Upper lobe of right lung (tissue), 1 donor: ENCODE measurements at regions not wholly inside any gene's neighbourhood (a gene's known extent, or its start where the extent isn't known, plus 50 kb on each side); places are given as distances from the start of the nearest gene placed in this dataset.

Experiments used
- ATAC-seq: fragments of 200-7000 bp; cut with Tn5 transposase; one replicate; pipeline ENCODE4 v1.9.1; 2020; ENCODE audit warnings: mild to moderate bottlenecking, moderate library complexity
- DNase-seq: peaks from one replicate; pipeline ENCODE4 v3.0.0-alpha.2; 2020
- H3K27ac ChIP-seq: fragments of 200-600 bp; one replicate; pipeline ENCODE4 v1.8.0; 2022
- H3K27me3 ChIP-seq: fragments of 200-600 bp; one replicate; pipeline ENCODE4 v1.8.0; 2022; ENCODE audit warnings: mild to moderate bottlenecking
- H3K36me3 ChIP-seq: fragments of 200-600 bp; one replicate; pipeline ENCODE4 v1.8.0; 2022
- H3K4me1 ChIP-seq: fragments of 200-600 bp; one replicate; pipeline ENCODE4 v1.8.0; 2022
- H3K4me3 ChIP-seq: fragments of 200-600 bp; one replicate; pipeline ENCODE4 v1.8.0; 2022; ENCODE audit warnings: mild to moderate bottlenecking
- H3K9me3 ChIP-seq: fragments of 200-600 bp; one replicate; pipeline ENCODE4 v1.8.0; 2022
- intact Hi-C: fragments of 100-400 bp; cut with DNase I; formaldehyde crosslinking; loops from one replicate; pipeline ENCODE4 v1.11.0; 2022
- TF ChIP-seq, protein P1 (sequence below): fragments of 200-600 bp; IDR thresholded peaks from one replicate; pipeline ENCODE4 v1.8.0; 2022; ENCODE audit warnings: antibody characterized with exemption
- donor health status: DM: no; HTN: yes; CAD: no; lungs with severe emphysema.

- ATAC-seq (no peak), DNase-seq (peak; percentile 46)
- H3K27ac ChIP-seq = no peak overlapping the region
- H3K27me3 ChIP-seq = no peaks in the 10 kb centered on the region
- intact Hi-C loops = no loop called here
- no peaks in the 10 kb centered on the region for H3K4me1 ChIP-seq
- H3K4me3 ChIP-seq = no peak overlapping the region
- peaks cover 9% of the 10 kb centered on the region for H3K9me3 ChIP-seq
- TF ChIP-seq, protein P1, sequence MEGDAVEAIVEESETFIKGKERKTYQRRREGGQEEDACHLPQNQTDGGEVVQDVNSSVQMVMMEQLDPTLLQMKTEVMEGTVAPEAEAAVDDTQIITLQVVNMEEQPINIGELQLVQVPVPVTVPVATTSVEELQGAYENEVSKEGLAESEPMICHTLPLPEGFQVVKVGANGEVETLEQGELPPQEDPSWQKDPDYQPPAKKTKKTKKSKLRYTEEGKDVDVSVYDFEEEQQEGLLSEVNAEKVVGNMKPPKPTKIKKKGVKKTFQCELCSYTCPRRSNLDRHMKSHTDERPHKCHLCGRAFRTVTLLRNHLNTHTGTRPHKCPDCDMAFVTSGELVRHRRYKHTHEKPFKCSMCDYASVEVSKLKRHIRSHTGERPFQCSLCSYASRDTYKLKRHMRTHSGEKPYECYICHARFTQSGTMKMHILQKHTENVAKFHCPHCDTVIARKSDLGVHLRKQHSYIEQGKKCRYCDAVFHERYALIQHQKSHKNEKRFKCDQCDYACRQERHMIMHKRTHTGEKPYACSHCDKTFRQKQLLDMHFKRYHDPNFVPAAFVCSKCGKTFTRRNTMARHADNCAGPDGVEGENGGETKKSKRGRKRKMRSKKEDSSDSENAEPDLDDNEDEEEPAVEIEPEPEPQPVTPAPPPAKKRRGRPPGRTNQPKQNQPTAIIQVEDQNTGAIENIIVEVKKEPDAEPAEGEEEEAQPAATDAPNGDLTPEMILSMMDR = no peak
- H3K36me3 ChIP-seq = no peaks in the 10 kb centered on the region
Observed at GRCh38 chr11:69427906-69428880, 53.3 kb upstream of the LINC01488 start.

- TF ChIP-seq, protein P1 = no peak
Observed at GRCh38 chr11:69429716-69430491, 51.6 kb upstream of the LINC01488 start.

GRCh38 chr11:69430566-69430965 is 50.9 kb upstream of the LINC01488 start:
- DNase-seq = no peak
- no peaks in the 10 kb centered on the region for H3K36me3 ChIP-seq
- intact Hi-C loops = no loop called here
- H3K27me3 ChIP-seq = no peaks in the 10 kb centered on the region
- H3K4me1 ChIP-seq = no peaks in the 10 kb centered on the region
- no peak for ATAC-seq
- TF ChIP-seq, protein P1 = no peak
- H3K4me3 ChIP-seq = no peak overlapping the region
- H3K9me3 ChIP-seq = no peaks in the 10 kb centered on the region
- H3K27ac ChIP-seq = no peak overlapping the region

More at GRCh38 chr11:69429716-69430491, 51.6 kb upstream of the LINC01488 start:
- DNase-seq (peak; percentile 51), ATAC-seq (peak; percentile 4)
- Histone ChIP-seq H3K9me3 (peaks cover 2% of the 10 kb centered on the region), H3K27me3 (no peaks in the 10 kb centered on the region), H3K4me1 (no peaks in the 10 kb centered on the region), H3K27ac (no peak overlapping the region), H3K4me3 (no peak overlapping the region), H3K36me3 (no peaks in the 10 kb centered on the region)
- intact Hi-C loops = no loop called here

DNA sequence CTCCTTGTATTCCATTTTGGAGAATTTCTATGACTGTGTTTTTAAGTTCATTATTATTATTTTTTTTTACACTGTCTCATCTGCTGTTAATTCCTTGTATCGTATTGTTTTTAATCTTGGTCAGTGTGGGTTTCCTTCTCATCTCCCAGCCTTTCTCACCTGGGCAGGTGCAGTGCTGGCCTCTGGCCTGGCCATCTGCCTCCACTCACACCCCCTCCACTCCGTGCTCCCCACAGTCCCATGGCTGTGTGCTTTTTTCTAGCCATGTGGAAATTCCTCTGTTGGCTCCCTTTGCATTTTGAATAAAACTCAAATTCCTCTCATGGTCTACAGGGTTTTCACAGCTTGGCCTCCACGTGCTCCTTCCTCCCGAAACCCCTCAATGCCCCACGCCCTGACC is 50.3 kb upstream of the LINC01488 start:
- TF ChIP-seq, protein P1 = no peak
- no peak overlapping the region for H3K27ac ChIP-seq
- H3K27me3 ChIP-seq = no peaks in the 10 kb centered on the region
- H3K36me3 ChIP-seq = no peaks in the 10 kb centered on the region
- DNase-seq (no peak), ATAC-seq (no peak)
- no peaks in the 10 kb centered on the region for H3K4me1 ChIP-seq
- H3K4me3 ChIP-seq = no peak overlapping the region
- H3K9me3 ChIP-seq = no peaks in the 10 kb centered on the region
- intact Hi-C loops = no loop called here
